HG02870 (cell line): ENCODE measurements at regions not wholly inside any gene's neighbourhood (a gene's known extent, or its start where the extent isn't known, plus 50 kb on each side); places are given as distances from the start of the nearest gene placed in this dataset.

Experiments used
- ATAC-seq: cut with Tn5 transposase; IDR thresholded peaks from one replicate; pipeline ENCODE4 v1.9.1; 2021; ENCODE audit warnings: mild to moderate bottlenecking, moderate library complexity; ENCODE audit not compliant: unreplicated experiment

GRCh38 chr2:42108852-42109251, 60.3 kb upstream of the EML4 start:
- no peak for ATAC-seq

- ATAC-seq, result no peak
These were observed 59.1 kb upstream of the EML4 start for GRCh38 chr2:42109959-42110640.

- ATAC-seq, result no peak
These were observed 58.4 kb upstream of the EML4 start for GRCh38 chr2:42110641-42111322.

GRCh38 chr2:42112418-42112817, 56.7 kb upstream of the EML4 start:
- ATAC-seq, result no peak

- no peak for ATAC-seq
These were observed 55.7 kb upstream of the EML4 start for GRCh38 chr2:42113452-42113851.

GRCh38 chr2:42114091-42114490, 55.1 kb upstream of the EML4 start:
- no peak for ATAC-seq

GRCh38 chr2:42115588-42115987, 53.6 kb upstream of the EML4 start:
- ATAC-seq, result no peak

GRCh38 chr2:42116195-42117181, 52.7 kb upstream of the EML4 start:
- no peak for ATAC-seq

- no peak for ATAC-seq
These were observed 52.0 kb upstream of the EML4 start for GRCh38 chr2:42117182-42117579.

- ATAC-seq, result peak; percentile 89
These were observed 51.0 kb upstream of the EML4 start for GRCh38 chr2:42117923-42118753.

GRCh38 chr2:42118754-42119569, 50.2 kb upstream of the EML4 start:
- no peak for ATAC-seq
